Ishikawa (cell line): ENCODE measurements at regions not wholly inside any gene's neighbourhood (a gene's known extent, or its start where the extent isn't known, plus 50 kb on each side); places are given as distances from the start of the nearest gene placed in this dataset.

ENCODE experiments used
- CEBPB ChIP-seq: IDR thresholded peaks from 2 replicates; pipeline ENCODE4 v1.6.1; 2012
- CREB1 ChIP-seq: IDR thresholded peaks from 2 replicates; pipeline ENCODE4 v1.6.1; 2012; ENCODE audit warnings: low read depth
- EGR1 ChIP-seq: IDR thresholded peaks from 2 replicates; pipeline ENCODE4 v1.6.1; 2012
- EP300 ChIP-seq: IDR thresholded peaks from 2 replicates; pipeline ENCODE4 v1.6.1; 2012; ENCODE audit warnings: borderline replicate concordance
- FOXM1 ChIP-seq: IDR thresholded peaks from 2 replicates; pipeline ENCODE4 v1.6.1; 2012; ENCODE audit warnings: low read depth, borderline replicate concordance
- NFIC ChIP-seq: IDR thresholded peaks from 2 replicates; pipeline ENCODE4 v1.6.1; 2012
- RAD21 ChIP-seq: IDR thresholded peaks from 2 replicates; pipeline ENCODE4 v1.6.1; 2012; ENCODE audit warnings: low read depth
- TAF1 ChIP-seq: IDR thresholded peaks from 2 replicates; pipeline ENCODE4 v1.6.1; 2012; ENCODE audit warnings: low read depth, mild to moderate bottlenecking
- TCF12 ChIP-seq: IDR thresholded peaks from 2 replicates; pipeline ENCODE4 v1.6.1; 2012; ENCODE audit warnings: low read depth
- TEAD4 ChIP-seq: IDR thresholded peaks from 2 replicates; pipeline ENCODE4 v1.6.1; 2012
- YY1 ChIP-seq: IDR thresholded peaks from 2 replicates; pipeline ENCODE4 v1.6.1; 2012; ENCODE audit warnings: low read depth
- ZBTB7A ChIP-seq: IDR thresholded peaks from 2 replicates; pipeline ENCODE4 v1.6.1; 2012; ENCODE audit warnings: low read depth
- TF ChIP-seq, protein P1 (sequence below): IDR thresholded peaks from 2 replicates; pipeline ENCODE4 v1.6.1; 2012; ENCODE audit warnings: low read depth, mild to moderate bottlenecking
- TF ChIP-seq, protein P2 (sequence below): IDR thresholded peaks from 2 replicates; pipeline ENCODE4 v1.6.1; 2012
- TF ChIP-seq, protein P3 (sequence below): IDR thresholded peaks from 2 replicates; pipeline ENCODE4 v1.6.1; 2012

DNA sequence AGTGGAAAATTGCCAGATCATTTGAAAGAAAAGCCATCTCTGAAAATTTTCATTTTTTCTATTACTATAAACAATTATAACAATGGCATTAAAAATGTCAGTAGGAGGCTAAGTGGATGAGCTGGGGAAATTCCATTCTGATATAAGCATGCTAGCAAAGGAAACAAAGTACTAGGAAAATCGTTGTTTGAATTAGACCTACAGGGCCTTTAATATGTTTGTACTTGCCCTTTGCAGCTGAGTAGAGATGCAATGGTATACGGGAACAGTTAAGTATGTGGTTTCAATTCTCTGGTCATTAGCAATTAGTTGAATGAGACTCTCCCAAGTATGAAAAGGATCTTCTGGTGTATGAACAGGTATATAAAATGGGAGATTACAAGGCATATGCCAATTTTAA is 452.2 kb downstream of the PCDH11X start:
- no peak for TF ChIP-seq ZBTB7A
- TF ChIP-seq FOXM1, result no peak
- no peak for TF ChIP-seq EGR1
- TF ChIP-seq TAF1, result no peak
- no peak for TF ChIP-seq CEBPB
- no peak for TF ChIP-seq TEAD4
- TF ChIP-seq, protein P1, sequence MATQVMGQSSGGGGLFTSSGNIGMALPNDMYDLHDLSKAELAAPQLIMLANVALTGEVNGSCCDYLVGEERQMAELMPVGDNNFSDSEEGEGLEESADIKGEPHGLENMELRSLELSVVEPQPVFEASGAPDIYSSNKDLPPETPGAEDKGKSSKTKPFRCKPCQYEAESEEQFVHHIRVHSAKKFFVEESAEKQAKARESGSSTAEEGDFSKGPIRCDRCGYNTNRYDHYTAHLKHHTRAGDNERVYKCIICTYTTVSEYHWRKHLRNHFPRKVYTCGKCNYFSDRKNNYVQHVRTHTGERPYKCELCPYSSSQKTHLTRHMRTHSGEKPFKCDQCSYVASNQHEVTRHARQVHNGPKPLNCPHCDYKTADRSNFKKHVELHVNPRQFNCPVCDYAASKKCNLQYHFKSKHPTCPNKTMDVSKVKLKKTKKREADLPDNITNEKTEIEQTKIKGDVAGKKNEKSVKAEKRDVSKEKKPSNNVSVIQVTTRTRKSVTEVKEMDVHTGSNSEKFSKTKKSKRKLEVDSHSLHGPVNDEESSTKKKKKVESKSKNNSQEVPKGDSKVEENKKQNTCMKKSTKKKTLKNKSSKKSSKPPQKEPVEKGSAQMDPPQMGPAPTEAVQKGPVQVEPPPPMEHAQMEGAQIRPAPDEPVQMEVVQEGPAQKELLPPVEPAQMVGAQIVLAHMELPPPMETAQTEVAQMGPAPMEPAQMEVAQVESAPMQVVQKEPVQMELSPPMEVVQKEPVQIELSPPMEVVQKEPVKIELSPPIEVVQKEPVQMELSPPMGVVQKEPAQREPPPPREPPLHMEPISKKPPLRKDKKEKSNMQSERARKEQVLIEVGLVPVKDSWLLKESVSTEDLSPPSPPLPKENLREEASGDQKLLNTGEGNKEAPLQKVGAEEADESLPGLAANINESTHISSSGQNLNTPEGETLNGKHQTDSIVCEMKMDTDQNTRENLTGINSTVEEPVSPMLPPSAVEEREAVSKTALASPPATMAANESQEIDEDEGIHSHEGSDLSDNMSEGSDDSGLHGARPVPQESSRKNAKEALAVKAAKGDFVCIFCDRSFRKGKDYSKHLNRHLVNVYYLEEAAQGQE, result no peak
- TF ChIP-seq TCF12, result no peak
- TF ChIP-seq, protein P2, sequence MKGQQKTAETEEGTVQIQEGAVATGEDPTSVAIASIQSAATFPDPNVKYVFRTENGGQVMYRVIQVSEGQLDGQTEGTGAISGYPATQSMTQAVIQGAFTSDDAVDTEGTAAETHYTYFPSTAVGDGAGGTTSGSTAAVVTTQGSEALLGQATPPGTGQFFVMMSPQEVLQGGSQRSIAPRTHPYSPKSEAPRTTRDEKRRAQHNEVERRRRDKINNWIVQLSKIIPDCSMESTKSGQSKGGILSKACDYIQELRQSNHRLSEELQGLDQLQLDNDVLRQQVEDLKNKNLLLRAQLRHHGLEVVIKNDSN, result no peak
- no peak for TF ChIP-seq NFIC
- TF ChIP-seq, protein P3, sequence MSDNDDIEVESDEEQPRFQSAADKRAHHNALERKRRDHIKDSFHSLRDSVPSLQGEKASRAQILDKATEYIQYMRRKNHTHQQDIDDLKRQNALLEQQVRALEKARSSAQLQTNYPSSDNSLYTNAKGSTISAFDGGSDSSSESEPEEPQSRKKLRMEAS, result no peak
- no peak for TF ChIP-seq YY1
- no peak for TF ChIP-seq CREB1
- no peak for TF ChIP-seq EP300
- TF ChIP-seq RAD21, result no peak

DNA sequence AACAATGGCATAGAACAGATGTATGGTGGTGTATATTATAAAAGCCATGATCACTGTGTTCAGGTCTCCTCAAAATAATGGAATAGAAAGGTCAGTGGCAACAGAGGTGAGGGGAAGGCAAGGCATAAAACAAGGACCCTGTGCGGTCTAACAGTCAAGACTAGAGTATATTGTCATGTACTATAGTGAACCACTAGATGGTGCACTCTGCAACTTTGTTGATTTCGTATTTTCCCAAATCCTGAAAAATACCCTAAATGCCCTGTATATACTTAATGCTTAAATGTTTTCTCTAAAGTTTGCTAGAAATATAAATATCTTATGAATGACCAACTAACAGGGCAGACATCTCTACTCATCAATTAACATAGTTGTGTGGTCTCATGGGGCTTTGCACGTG is 453.0 kb downstream of the PCDH11X start:
- TF ChIP-seq NFIC, result no peak
- TF ChIP-seq RAD21, result peak; percentile 57
- TF ChIP-seq CREB1, result no peak

DNA sequence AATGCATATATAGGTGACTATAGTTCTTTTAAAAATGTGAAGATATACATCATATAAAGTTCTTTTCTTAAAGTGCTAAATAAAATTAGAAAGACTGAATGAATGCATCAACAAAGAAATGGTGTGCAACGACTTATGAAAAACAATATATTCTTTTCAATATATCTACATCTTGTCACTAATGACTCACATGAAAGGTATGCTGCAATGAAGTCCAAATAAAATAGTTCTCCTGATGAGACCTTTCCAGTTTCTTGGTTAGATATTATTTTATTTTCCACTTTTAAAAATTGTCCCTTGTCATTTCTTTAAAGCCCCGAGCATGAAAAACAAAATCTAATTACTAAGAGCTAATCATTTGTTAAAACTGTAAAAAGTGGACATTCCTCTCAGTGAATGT is 462.1 kb downstream of the PCDH11X start:
- TF ChIP-seq, protein P1, result no peak
- TF ChIP-seq EP300 (no peak), CREB1 (no peak), FOXM1 (no peak), TAF1 (no peak), TEAD4 (no peak), YY1 (no peak), ZBTB7A (no peak), TCF12 (no peak), NFIC (no peak), RAD21 (no peak), EGR1 (no peak)
- TF ChIP-seq, protein P2, result no peak
- TF ChIP-seq, protein P3, result no peak

DNA sequence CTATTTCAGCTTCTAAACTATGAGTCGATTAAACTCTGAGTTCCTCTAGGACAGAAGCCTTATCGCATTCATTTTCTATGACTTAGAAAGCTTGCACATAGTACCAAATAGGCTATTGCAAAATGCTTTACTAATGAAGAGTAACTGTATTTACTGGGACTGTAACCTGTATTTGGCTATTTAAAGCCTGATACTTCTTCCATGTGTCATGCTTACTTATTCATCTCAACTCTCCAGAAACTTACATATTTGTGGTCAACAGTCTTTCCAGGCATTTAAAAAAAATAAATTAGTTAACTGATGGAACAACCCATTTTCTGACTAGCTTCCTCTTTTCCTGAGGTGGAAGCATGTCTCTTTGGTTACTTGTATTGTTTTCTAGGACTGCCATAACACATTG is 467.9 kb downstream of the PCDH11X start:
- TF ChIP-seq NFIC, result no peak
- no peak for TF ChIP-seq TAF1
- no peak for TF ChIP-seq FOXM1
- TF ChIP-seq ZBTB7A, result no peak
- TF ChIP-seq EP300, result no peak
- no peak for TF ChIP-seq RAD21
- no peak for TF ChIP-seq CEBPB
- TF ChIP-seq YY1, result no peak
- TF ChIP-seq CREB1, result no peak
- TF ChIP-seq, protein P1, result no peak
- TF ChIP-seq, protein P3, result no peak
- TF ChIP-seq TEAD4, result no peak
- TF ChIP-seq, protein P2, result no peak
- TF ChIP-seq TCF12, result no peak
- TF ChIP-seq EGR1, result no peak
